Neural cell (in vitro differentiated cells): ENCODE measurements at regions not wholly inside any gene's neighbourhood (a gene's known extent, or its start where the extent isn't known, plus 50 kb on each side); places are given as distances from the start of the nearest gene placed in this dataset.

Source experiments
- H2AFZ ChIP-seq: fragments of 200-600, 300-800 bp; sonication (generic), shearing (Covaris generic); 2 replicates; pipeline ENCODE4 v1.6.0; 2014; ENCODE audit warnings: low read depth, mild to moderate bottlenecking, antibody characterized with exemption, low read length, moderate library complexity
- H3F3A ChIP-seq: fragments of 200-600 bp; shearing (Covaris generic); 2 replicates; pipeline ENCODE4 v1.6.1; 2016; ENCODE audit warnings: mild to moderate bottlenecking, moderate library complexity, mixed read lengths, antibody characterized with exemption, low read length; ENCODE audit not compliant: insufficient read depth, poor library complexity, severe bottlenecking
- H3K27ac ChIP-seq: fragments of 200-600, 300-800 bp; sonication (generic), shearing (Covaris generic); 2 replicates; pipeline ENCODE4 v1.5.1; 2014; ENCODE audit warnings: mild to moderate bottlenecking, low read length, moderate library complexity
- H3K27me3 ChIP-seq: fragments of 300-800, 200-600 bp; sonication (generic), shearing (Covaris generic); 2 replicates; pipeline ENCODE4 v1.6.0; 2014; ENCODE audit warnings: mild to moderate bottlenecking, low read depth, low read length, moderate library complexity; ENCODE audit not compliant: insufficient read depth
- H3K36me3 ChIP-seq: fragments of 300-800, 200-600 bp; sonication (generic), shearing (Covaris generic); 2 replicates; pipeline ENCODE4 v1.5.1; 2014; ENCODE audit warnings: mild to moderate bottlenecking, antibody characterized with exemption, low read length, moderate library complexity; ENCODE audit not compliant: insufficient read depth
- H3K4me2 ChIP-seq: fragments of 300-800, 200-600 bp; sonication (generic), shearing (Covaris generic); 2 replicates; pipeline ENCODE4 v1.6.0; 2014; ENCODE audit warnings: mild to moderate bottlenecking, low read length
- H3K4me3 ChIP-seq: fragments of 300-800, 200-600 bp; sonication (generic), shearing (Covaris generic); 2 replicates; pipeline ENCODE4 v1.5.1; 2014; ENCODE audit warnings: mild to moderate bottlenecking, low read length, moderate library complexity
- H3K79me2 ChIP-seq: fragments of 200-600 bp; shearing (Covaris generic); replicated peaks from 2 replicates; pipeline ENCODE4 v1.6.0; 2014; ENCODE audit warnings: mild to moderate bottlenecking, low read length, moderate library complexity; ENCODE audit not compliant: insufficient read depth
- H3K9ac ChIP-seq: fragments of 300-800, 200-600 bp; sonication (generic), shearing (Covaris generic); 2 replicates; pipeline ENCODE4 v1.6.1; 2016; ENCODE audit warnings: mild to moderate bottlenecking, low read length, mixed read lengths
- H3K9me2 ChIP-seq: fragments of 200-600 bp; shearing (Covaris generic); 2 replicates; pipeline ENCODE4 v1.6.1; 2016; ENCODE audit warnings: mild to moderate bottlenecking, low read length, mixed read lengths; ENCODE audit not compliant: insufficient read depth
- H3K9me3 ChIP-seq: fragments of 200-600, 300-800 bp; sonication (generic), shearing (Covaris generic); 2 replicates; pipeline ENCODE4 v1.6.1; 2016; ENCODE audit warnings: mild to moderate bottlenecking, mixed run types, low read length, moderate library complexity, mixed read lengths
- H4K20me1 ChIP-seq: fragments of 200-600 bp; shearing (Covaris generic); 2 replicates; pipeline ENCODE4 v1.6.1; 2016; ENCODE audit warnings: mild to moderate bottlenecking, mixed run types; ENCODE audit not compliant: insufficient read depth
- EP300 ChIP-seq: fragments of 450-650 bp; conservative IDR thresholded peaks from 2 replicates; pipeline ENCODE4 v1.6.1; 2014; ENCODE audit warnings: antibody characterized with exemption, mild to moderate bottlenecking, moderate library complexity; ENCODE audit not compliant: poor library complexity, severe bottlenecking
- EZH2 ChIP-seq: fragments of 200-600, 300-800 bp; shearing (Covaris generic), sonication (generic); IDR thresholded peaks from 2 replicates; pipeline ENCODE4 v1.6.1; 2014; ENCODE audit warnings: antibody characterized with exemption, low read length, borderline replicate concordance, mild to moderate bottlenecking; ENCODE audit not compliant: insufficient read depth, poor library complexity, severe bottlenecking
- MXI1 ChIP-seq: fragments of 450-650 bp; conservative IDR thresholded peaks from 2 replicates; pipeline ENCODE4 v1.6.1; 2014; ENCODE audit warnings: antibody characterized with exemption, mild to moderate bottlenecking; ENCODE audit not compliant: poor library complexity, severe bottlenecking
- POLR2AphosphoS5 ChIP-seq: IDR thresholded peaks from 2 replicates; pipeline ENCODE4 v1.6.1; 2012
- RAD21 ChIP-seq: fragments of 450-650 bp; conservative IDR thresholded peaks from 2 replicates; pipeline ENCODE4 v1.6.1; 2014; ENCODE audit warnings: antibody characterized with exemption, mild to moderate bottlenecking, moderate library complexity
- SMC3 ChIP-seq: fragments of 450-650 bp; conservative IDR thresholded peaks from 2 replicates; pipeline ENCODE4 v1.6.1; 2014; ENCODE audit warnings: antibody characterized with exemption, mild to moderate bottlenecking, moderate library complexity; ENCODE audit not compliant: poor library complexity
- TAF1 ChIP-seq: IDR thresholded peaks from 2 replicates; pipeline ENCODE4 v1.6.1; 2012; ENCODE audit warnings: low read depth
- TF ChIP-seq, protein P1 (sequence below): fragments of 450-650 bp; IDR thresholded peaks from 2 replicates; pipeline ENCODE4 v1.5.1; 2014; ENCODE audit warnings: antibody characterized with exemption, mild to moderate bottlenecking, moderate library complexity; ENCODE audit not compliant: poor library complexity, severe bottlenecking
- TF ChIP-seq, protein P2 (sequence below): IDR thresholded peaks from 2 replicates; pipeline ENCODE4 v1.6.1; 2012; ENCODE audit warnings: borderline replicate concordance

DNA sequence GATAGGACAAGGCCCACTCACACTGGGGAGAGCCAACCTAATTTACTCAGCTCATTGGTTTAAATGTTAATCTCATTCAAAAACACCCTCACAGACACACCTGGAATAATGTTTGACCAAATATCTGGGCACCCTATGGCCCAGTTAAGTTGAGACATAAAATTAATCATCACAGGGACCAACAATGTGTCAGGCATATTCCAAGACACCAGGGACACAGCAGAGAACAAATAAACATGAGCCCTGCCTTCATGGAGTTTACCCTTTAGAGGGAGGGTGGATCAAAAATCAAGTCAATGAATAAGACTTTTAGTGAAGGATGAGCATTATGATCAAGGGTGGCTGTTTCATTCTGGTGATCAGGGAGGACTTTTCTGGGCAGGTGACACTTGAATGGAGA, 98.7 kb upstream of the CHD6 start:
- TF ChIP-seq, protein P1, sequence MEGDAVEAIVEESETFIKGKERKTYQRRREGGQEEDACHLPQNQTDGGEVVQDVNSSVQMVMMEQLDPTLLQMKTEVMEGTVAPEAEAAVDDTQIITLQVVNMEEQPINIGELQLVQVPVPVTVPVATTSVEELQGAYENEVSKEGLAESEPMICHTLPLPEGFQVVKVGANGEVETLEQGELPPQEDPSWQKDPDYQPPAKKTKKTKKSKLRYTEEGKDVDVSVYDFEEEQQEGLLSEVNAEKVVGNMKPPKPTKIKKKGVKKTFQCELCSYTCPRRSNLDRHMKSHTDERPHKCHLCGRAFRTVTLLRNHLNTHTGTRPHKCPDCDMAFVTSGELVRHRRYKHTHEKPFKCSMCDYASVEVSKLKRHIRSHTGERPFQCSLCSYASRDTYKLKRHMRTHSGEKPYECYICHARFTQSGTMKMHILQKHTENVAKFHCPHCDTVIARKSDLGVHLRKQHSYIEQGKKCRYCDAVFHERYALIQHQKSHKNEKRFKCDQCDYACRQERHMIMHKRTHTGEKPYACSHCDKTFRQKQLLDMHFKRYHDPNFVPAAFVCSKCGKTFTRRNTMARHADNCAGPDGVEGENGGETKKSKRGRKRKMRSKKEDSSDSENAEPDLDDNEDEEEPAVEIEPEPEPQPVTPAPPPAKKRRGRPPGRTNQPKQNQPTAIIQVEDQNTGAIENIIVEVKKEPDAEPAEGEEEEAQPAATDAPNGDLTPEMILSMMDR: no peak
- TF ChIP-seq, protein P2, sequence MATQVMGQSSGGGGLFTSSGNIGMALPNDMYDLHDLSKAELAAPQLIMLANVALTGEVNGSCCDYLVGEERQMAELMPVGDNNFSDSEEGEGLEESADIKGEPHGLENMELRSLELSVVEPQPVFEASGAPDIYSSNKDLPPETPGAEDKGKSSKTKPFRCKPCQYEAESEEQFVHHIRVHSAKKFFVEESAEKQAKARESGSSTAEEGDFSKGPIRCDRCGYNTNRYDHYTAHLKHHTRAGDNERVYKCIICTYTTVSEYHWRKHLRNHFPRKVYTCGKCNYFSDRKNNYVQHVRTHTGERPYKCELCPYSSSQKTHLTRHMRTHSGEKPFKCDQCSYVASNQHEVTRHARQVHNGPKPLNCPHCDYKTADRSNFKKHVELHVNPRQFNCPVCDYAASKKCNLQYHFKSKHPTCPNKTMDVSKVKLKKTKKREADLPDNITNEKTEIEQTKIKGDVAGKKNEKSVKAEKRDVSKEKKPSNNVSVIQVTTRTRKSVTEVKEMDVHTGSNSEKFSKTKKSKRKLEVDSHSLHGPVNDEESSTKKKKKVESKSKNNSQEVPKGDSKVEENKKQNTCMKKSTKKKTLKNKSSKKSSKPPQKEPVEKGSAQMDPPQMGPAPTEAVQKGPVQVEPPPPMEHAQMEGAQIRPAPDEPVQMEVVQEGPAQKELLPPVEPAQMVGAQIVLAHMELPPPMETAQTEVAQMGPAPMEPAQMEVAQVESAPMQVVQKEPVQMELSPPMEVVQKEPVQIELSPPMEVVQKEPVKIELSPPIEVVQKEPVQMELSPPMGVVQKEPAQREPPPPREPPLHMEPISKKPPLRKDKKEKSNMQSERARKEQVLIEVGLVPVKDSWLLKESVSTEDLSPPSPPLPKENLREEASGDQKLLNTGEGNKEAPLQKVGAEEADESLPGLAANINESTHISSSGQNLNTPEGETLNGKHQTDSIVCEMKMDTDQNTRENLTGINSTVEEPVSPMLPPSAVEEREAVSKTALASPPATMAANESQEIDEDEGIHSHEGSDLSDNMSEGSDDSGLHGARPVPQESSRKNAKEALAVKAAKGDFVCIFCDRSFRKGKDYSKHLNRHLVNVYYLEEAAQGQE: no peak
- no peak for TF ChIP-seq SMC3
- TF ChIP-seq POLR2AphosphoS5: no peak
- TF ChIP-seq EZH2: no peak
- no peak for TF ChIP-seq EP300
- no peak for TF ChIP-seq MXI1
- no peak for TF ChIP-seq TAF1
- no peak for TF ChIP-seq RAD21
- H3K9me3 ChIP-seq: no peaks in the 10 kb centered on the region
- no peaks in the 10 kb centered on the region for H4K20me1 ChIP-seq
- no peaks in the 10 kb centered on the region for H3K79me2 ChIP-seq
- no peak overlapping the region for H3K27ac ChIP-seq
- H3F3A ChIP-seq: no peaks in the 10 kb centered on the region
- no peak overlapping the region for H2AFZ ChIP-seq
- no peaks in the 10 kb centered on the region for H3K9me2 ChIP-seq
- no peaks in the 10 kb centered on the region for H3K36me3 ChIP-seq
- H3K27me3 ChIP-seq: no peaks in the 10 kb centered on the region
- no peak overlapping the region for H3K4me2 ChIP-seq
- H3K9ac ChIP-seq: no peak overlapping the region
- H3K4me3 ChIP-seq: no peak overlapping the region

DNA sequence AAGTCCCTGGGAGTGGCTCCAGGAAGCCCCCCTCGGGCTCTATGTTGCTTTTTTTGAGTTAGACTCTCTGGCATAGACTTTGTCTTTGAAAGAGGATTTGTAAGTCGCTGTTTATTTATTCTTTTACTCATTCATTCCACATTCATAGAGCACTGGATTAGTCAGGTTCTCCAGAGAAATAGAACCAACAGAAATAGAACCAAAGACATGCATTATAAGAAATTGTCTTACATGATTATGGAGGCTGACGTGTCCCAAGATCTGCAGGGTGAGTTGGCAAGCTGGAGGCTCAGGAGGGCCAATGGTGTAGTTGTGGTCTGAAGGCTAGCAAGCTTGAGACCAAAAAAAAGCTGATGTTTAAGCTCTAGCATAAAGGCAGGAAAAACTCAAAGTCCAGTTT, 98.3 kb upstream of the CHD6 start:
- H3K27ac ChIP-seq: no peak overlapping the region

More for the DNA sequence above, 98.3 kb upstream of the CHD6 start:
- no peak for TF ChIP-seq POLR2AphosphoS5
- no peak for TF ChIP-seq MXI1
- no peak for TF ChIP-seq TAF1
- TF ChIP-seq, protein P1: no peak
- TF ChIP-seq, protein P2: no peak
- TF ChIP-seq RAD21: no peak
- no peak for TF ChIP-seq EP300
- no peak for TF ChIP-seq EZH2
- TF ChIP-seq SMC3: no peak
- Histone ChIP-seq H3K27me3 (no peaks in the 10 kb centered on the region), H4K20me1 (no peaks in the 10 kb centered on the region), H2AFZ (no peak overlapping the region), H3K4me3 (no peak overlapping the region), H3K9me2 (no peaks in the 10 kb centered on the region), H3K9me3 (no peaks in the 10 kb centered on the region), H3F3A (no peaks in the 10 kb centered on the region), H3K9ac (no peak overlapping the region), H3K79me2 (no peaks in the 10 kb centered on the region), H3K4me2 (no peak overlapping the region), H3K36me3 (no peaks in the 10 kb centered on the region)
